ENCODE measurements at regions not wholly inside any gene's neighbourhood (a gene's known extent, or its start where the extent isn't known, plus 50 kb on each side); places are given as distances from the start of the nearest gene placed in this dataset.
"Not testable (repeated sequence)": the region's sequence is repeated elsewhere in the genome, so short reads cannot be mapped to it uniquely, and the experiment has no call there.

- DNase-seq: no peak
Observed at GRCh38 chr10:3570131-3570729, 214.8 kb downstream of the KLF6 start.

GRCh38 chr10:3568983-3569382 lies 216.0 kb downstream of the KLF6 start:
- peak; percentile 58 for DNase-seq

- no peak for DNase-seq
Observed at GRCh38 chr10:3568392-3568791, 216.6 kb downstream of the KLF6 start.

- no peak for DNase-seq
Observed at GRCh38 chr10:3567291-3567963, 217.6 kb downstream of the KLF6 start.

- no peak for DNase-seq
Observed at GRCh38 chr10:3566627-3567026, 218.4 kb downstream of the KLF6 start.

- DNase-seq: no peak
Observed at GRCh38 chr10:3564346-3565002, 220.5 kb downstream of the KLF6 start.

GRCh38 chr10:3563298-3563697 lies 221.7 kb downstream of the KLF6 start:
- DNase-seq: no peak

GRCh38 chr10:3560628-3561027 lies 224.4 kb downstream of the KLF6 start:
- not testable (repeated sequence) for DNase-seq

GRCh38 chr10:3559527-3559926 lies 225.5 kb downstream of the KLF6 start:
- DNase-seq: no peak

- DNase-seq: no peak
Observed at GRCh38 chr10:3559011-3559410, 226.0 kb downstream of the KLF6 start.

GRCh38 chr10:3556191-3557017 lies 228.6 kb downstream of the KLF6 start:
- DNase-seq: not testable (repeated sequence)

GRCh38 chr10:3554121-3554522 lies 230.9 kb downstream of the KLF6 start:
- no peak for DNase-seq

- DNase-seq: no peak
Observed at GRCh38 chr10:3552281-3552680, 232.7 kb downstream of the KLF6 start.

GRCh38 chr10:3551761-3552160 lies 233.2 kb downstream of the KLF6 start:
- no peak for DNase-seq

- no peak for DNase-seq
Observed at GRCh38 chr10:3549118-3549517, 235.9 kb downstream of the KLF6 start.

- DNase-seq: no peak
Observed at GRCh38 chr10:3548702-3549101, 236.3 kb downstream of the KLF6 start.

- DNase-seq: no peak
Observed at GRCh38 chr10:3548076-3548475, 236.9 kb downstream of the KLF6 start.

- no peak for DNase-seq
Observed at GRCh38 chr10:3544561-3544960, 240.4 kb downstream of the KLF6 start.

GRCh38 chr10:3542185-3542611 lies 242.8 kb downstream of the KLF6 start:
- DNase-seq: no peak

GRCh38 chr10:3539696-3540383 lies 245.2 kb downstream of the KLF6 start:
- DNase-seq: no peak

GRCh38 chr10:3538656-3539531 lies 246.1 kb downstream of the KLF6 start:
- DNase-seq: no peak

- no peak for DNase-seq
Observed at GRCh38 chr10:3538291-3538655, 246.7 kb downstream of the KLF6 start.
